ENCODE measurements at regions not wholly inside any gene's neighbourhood (a gene's known extent, or its start where the extent isn't known, plus 50 kb on each side); places are given as distances from the start of the nearest gene placed in this dataset.

DNA sequence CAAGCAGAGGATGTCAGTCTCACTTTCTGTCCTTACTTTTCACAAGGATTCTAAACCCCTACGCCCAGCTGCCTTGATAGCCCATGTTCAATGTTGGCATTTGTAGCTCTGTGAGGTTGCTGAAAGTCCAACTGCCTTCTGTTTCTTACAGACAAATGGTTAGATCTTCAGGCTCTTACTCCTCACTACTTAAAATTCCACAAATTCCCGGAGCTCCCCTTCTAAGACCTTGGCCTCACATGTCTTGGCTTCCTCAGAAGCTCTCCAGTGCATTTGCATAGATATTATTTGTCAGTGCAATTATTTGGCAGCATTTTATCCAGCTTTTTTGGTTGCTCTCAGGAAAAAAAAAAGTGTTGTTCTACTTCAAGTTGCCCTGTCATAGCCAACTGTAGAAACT is 453.7 kb upstream of the CELF4 start:
- ATAC-seq (ENCODE audit: low FRiP score in 2 of 2) (no peak), DNase-seq (no peak)
- TF ChIP-seq POLR2A (IDR thresholded peaks at IDR 0.05) (no peak), EP300 (IDR thresholded peaks at IDR 0.05) (no peak), POLR2AphosphoS5 (IDR thresholded peaks at IDR 0.05) (no peak)
- TF ChIP-seq, protein P1, sequence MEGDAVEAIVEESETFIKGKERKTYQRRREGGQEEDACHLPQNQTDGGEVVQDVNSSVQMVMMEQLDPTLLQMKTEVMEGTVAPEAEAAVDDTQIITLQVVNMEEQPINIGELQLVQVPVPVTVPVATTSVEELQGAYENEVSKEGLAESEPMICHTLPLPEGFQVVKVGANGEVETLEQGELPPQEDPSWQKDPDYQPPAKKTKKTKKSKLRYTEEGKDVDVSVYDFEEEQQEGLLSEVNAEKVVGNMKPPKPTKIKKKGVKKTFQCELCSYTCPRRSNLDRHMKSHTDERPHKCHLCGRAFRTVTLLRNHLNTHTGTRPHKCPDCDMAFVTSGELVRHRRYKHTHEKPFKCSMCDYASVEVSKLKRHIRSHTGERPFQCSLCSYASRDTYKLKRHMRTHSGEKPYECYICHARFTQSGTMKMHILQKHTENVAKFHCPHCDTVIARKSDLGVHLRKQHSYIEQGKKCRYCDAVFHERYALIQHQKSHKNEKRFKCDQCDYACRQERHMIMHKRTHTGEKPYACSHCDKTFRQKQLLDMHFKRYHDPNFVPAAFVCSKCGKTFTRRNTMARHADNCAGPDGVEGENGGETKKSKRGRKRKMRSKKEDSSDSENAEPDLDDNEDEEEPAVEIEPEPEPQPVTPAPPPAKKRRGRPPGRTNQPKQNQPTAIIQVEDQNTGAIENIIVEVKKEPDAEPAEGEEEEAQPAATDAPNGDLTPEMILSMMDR (IDR thresholded peaks at IDR 0.05), result no peak
- no peaks in the 10 kb centered on the region for H3K9me3 ChIP-seq
- no peaks in the 10 kb centered on the region for H3K27me3 ChIP-seq
- 46 to 55% methylated on average over 2 of the region's 2 CpGs for WGBS, 2 donors
- no peaks in the 10 kb centered on the region for H3K36me3 ChIP-seq
- no peak overlapping the region for H3K27ac ChIP-seq
- H3K4me3 ChIP-seq, result no peak overlapping the region
- no peaks in the 10 kb centered on the region for H3K4me1 ChIP-seq

DNA sequence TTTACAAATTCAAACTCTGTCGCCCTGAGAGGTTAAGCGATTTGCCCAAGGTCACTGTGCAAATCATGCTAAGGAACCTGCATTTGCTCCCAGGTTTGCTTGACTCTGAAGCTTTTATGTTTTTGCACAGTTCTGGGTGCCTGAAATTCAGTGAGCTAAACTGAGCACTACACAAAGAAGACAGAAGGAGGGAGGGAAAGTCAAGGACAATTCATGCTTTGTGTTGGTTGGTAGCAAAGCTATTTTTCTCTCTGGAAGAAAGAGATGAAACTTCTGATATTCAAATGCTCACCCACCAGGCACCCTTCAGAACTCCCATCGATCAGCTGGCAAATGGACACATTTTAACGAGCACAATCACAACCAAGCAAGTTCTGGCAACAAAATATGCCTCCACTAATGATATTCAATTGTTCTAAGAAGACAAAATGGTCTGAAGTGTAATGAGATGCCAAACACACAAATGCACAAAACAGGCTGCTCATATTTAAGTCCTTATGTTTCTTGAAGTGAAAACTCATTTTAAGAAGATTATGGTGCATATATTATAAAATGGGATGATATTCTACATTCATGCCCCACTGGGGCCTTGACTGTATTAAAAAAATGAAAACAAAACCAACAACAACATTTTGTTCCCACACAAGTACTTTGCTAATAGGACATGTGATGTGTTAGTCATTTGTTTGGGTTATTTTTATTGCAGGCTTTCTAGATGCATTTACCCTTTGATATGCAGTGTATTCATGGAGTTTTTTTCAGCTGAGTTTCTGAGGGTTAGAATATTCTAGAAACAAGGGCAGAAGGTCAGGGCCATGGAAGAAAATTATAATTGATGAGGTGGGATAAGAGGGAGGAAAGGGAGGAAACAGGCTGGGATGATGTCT is 445.6 kb upstream of the CELF4 start:
- H3K27ac ChIP-seq, result no peak overlapping the region
- no peak for DNase-seq
- no peak overlapping the region for H3K4me3 ChIP-seq
- no peak for TF ChIP-seq POLR2AphosphoS5 (IDR thresholded peaks at IDR 0.05)
- TF ChIP-seq EP300 (IDR thresholded peaks at IDR 0.05), result no peak
- no peak for TF ChIP-seq POLR2A (IDR thresholded peaks at IDR 0.05)
- TF ChIP-seq, protein P1 (IDR thresholded peaks at IDR 0.05), result no peak
- WGBS, 2 donors, result 75 to 85% methylated on average over 4 of the region's 4 CpGs
- H3K36me3 ChIP-seq, result no peaks in the 10 kb centered on the region
- ATAC-seq (ENCODE audit: low FRiP score in 2 of 2), result no peak
- H3K4me1 ChIP-seq, result no peaks in the 10 kb centered on the region
- no peaks in the 10 kb centered on the region for H3K27me3 ChIP-seq
- no peaks in the 10 kb centered on the region for H3K9me3 ChIP-seq

DNA sequence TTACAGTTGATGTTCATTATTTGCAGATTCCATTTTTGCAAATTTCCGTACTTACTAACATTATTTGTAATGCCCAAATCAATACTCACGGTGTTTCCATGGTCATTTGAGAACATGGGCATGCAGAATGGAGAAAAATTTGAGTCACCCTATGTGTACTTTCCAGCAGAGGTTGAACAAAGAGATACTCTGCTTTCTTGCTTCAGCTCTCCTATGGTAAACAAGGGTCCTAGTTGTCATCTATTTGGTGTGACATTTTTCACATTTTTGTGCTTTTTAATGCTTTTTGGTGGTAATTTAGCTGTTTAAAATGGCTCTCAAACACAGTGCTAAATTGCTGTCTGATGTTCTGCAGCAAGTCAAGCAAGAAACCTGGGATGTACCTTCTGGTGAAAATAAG is 444.4 kb upstream of the CELF4 start:
- Histone ChIP-seq H3K9me3 (no peaks in the 10 kb centered on the region), H3K27ac (no peak overlapping the region), H3K36me3 (no peaks in the 10 kb centered on the region), H3K4me3 (no peak overlapping the region), H3K27me3 (no peaks in the 10 kb centered on the region), H3K4me1 (no peaks in the 10 kb centered on the region)
- TF ChIP-seq EP300 (IDR thresholded peaks at IDR 0.05), result no peak
- TF ChIP-seq POLR2A (IDR thresholded peaks at IDR 0.05), result no peak
- no peak for TF ChIP-seq POLR2AphosphoS5 (IDR thresholded peaks at IDR 0.05)
- TF ChIP-seq, protein P1 (IDR thresholded peaks at IDR 0.05), result no peak
- DNase-seq (no peak), ATAC-seq (ENCODE audit: low FRiP score in 2 of 2) (no peak)
- 67 to 78% methylated on average over 2 of the region's 2 CpGs for WGBS, 2 donors

DNA sequence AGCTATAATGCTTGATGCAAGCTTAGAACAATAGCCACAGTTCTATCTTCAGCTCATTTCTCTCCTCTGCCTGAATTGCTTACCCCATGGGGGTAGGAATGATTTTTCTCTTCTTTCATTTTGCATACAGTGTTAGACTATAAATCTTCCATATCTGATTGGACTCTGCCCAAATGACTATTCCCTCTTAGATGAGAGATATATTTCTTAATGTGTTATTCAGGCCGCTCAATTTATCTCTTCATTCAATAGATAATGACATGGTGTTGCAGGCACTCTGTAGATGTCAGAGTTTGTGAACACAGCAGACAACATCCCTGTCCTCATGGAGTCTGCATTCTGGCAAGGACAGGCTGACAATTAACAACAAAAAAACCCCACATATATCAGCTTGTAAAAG is 443.7 kb upstream of the CELF4 start:
- TF ChIP-seq POLR2AphosphoS5 (IDR thresholded peaks at IDR 0.05) (no peak), POLR2A (IDR thresholded peaks at IDR 0.05) (no peak), EP300 (IDR thresholded peaks at IDR 0.05) (no peak)
- TF ChIP-seq, protein P1 (IDR thresholded peaks at IDR 0.05), result no peak
- no peaks in the 10 kb centered on the region for H3K9me3 ChIP-seq
- no peaks in the 10 kb centered on the region for H3K27me3 ChIP-seq
- no peak for DNase-seq
- WGBS, 2 donors, result 38 to 52% methylated on average over 1 of the region's 1 CpG
- H3K4me1 ChIP-seq, result no peaks in the 10 kb centered on the region
- H3K4me3 ChIP-seq, result no peak overlapping the region
- H3K27ac ChIP-seq, result no peak overlapping the region
- ATAC-seq (ENCODE audit: low FRiP score in 2 of 2), result no peak
- no peaks in the 10 kb centered on the region for H3K36me3 ChIP-seq
